Erythroblast (primary cell): ENCODE measurements at regions not wholly inside any gene's neighbourhood (a gene's known extent, or its start where the extent isn't known, plus 50 kb on each side); places are given as distances from the start of the nearest gene placed in this dataset.

Source experiments
- GATA1 ChIP-seq: IDR thresholded peaks from 2 replicates; pipeline ENCODE4 v1.6.1; 2011; ENCODE audit warnings: low read depth, mild to moderate bottlenecking, control low read depth, low read length, moderate library complexity
- POLR2A ChIP-seq: IDR thresholded peaks from 2 replicates; pipeline ENCODE4 v1.6.1; 2011; ENCODE audit warnings: mild to moderate bottlenecking, low read length

DNA sequence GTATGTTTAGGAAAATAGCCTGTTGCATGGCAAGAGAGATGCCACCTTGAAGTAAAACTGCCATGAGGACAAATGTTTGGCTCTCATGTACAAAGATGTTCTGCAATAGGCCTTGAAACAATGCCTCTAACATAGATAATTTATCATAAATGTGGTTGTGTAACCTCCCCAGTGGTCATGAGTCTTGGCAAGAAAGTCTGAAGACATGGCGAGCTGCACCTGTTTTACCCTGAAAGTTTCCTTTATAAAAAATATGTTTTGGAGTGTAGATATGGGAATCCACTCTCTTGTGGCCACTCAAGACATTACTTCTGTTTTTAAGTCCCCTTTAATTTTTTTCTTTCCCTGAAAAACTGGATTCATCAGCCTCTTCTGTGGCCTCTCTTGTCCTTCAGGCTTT, 2217.1 kb downstream of the NCAM2 start:
- TF ChIP-seq POLR2A (no peak), GATA1 (no peak)
